ENCODE measurements at regions not wholly inside any gene's neighbourhood (a gene's known extent, or its start where the extent isn't known, plus 50 kb on each side); places are given as distances from the start of the nearest gene placed in this dataset.

- Histone ChIP-seq H3K27me3 (ENCODE audit: control insufficient read depth in 1 of 2, insufficient read depth in 2 of 2, low read length in 2 of 2) (no peaks in the 10 kb centered on the region), H3K4me3 (ENCODE audit: low read length) (no peak overlapping the region), H3K4me1 (ENCODE audit: insufficient read depth, low read length) (no peaks in the 10 kb centered on the region), H3K36me3 (ENCODE audit: insufficient read depth, low read length) (no peaks in the 10 kb centered on the region), H3K9me3 (ENCODE audit: control insufficient read depth in 1 of 2, insufficient read depth in 1 of 2, low read length in 2 of 2) (peaks cover 0 to 8% of the 10 kb centered on the region in 2 experiments), H3K27ac (ENCODE audit: low read depth in 1 of 2, low read length in 2 of 2) (no peak overlapping the region)
- TF ChIP-seq CTCF (IDR thresholded peaks at IDR 0.05), result no peak
- no peak for ATAC-seq (ENCODE audit: poor library complexity)
- intact Hi-C loops (cut with DNase I, micrococcal nuclease), result no loop called here
- Mint-ChIP-seq H3K9me3 (peaks cover 2% of the 10 kb centered on the region), H3K27me3 (no peaks in the 10 kb centered on the region), H3K4me1 (ENCODE audit: low read depth) (no peaks in the 10 kb centered on the region), H3K27ac (no peak overlapping the region), H3K4me3 (no peak overlapping the region), H3K36me3 (ENCODE audit: low read depth) (no peaks in the 10 kb centered on the region)
- no peak for DNase-seq
- CTCF ChIA-PET, result no interaction called here
- POLR2A ChIA-PET, result no interaction called here
Observed at GRCh38 chr2:129396980-129397599, 582.4 kb upstream of the RAB6C start.

- CTCF ChIA-PET, result no interaction called here
- Mint-ChIP-seq H3K4me1 (ENCODE audit: low read depth) (no peaks in the 10 kb centered on the region), H3K27ac (no peak overlapping the region), H3K9me3 (no peaks in the 10 kb centered on the region), H3K4me3 (no peak overlapping the region), H3K27me3 (no peaks in the 10 kb centered on the region), H3K36me3 (ENCODE audit: low read depth) (no peaks in the 10 kb centered on the region)
- Histone ChIP-seq H3K36me3 (ENCODE audit: insufficient read depth, low read length) (no peaks in the 10 kb centered on the region), H3K4me3 (ENCODE audit: low read length) (no peak overlapping the region), H3K27ac (ENCODE audit: low read depth in 1 of 2, low read length in 2 of 2) (no peak overlapping the region), H3K27me3 (ENCODE audit: control insufficient read depth in 1 of 2, insufficient read depth in 2 of 2, low read length in 2 of 2) (no peaks in the 10 kb centered on the region), H3K4me1 (ENCODE audit: insufficient read depth, low read length) (no peaks in the 10 kb centered on the region), H3K9me3 (ENCODE audit: control insufficient read depth in 1 of 2, insufficient read depth in 1 of 2, low read length in 2 of 2) (peaks cover 0 to 8% of the 10 kb centered on the region in 2 experiments)
- TF ChIP-seq CTCF (IDR thresholded peaks at IDR 0.05), result no peak
- ATAC-seq (ENCODE audit: poor library complexity), result no peak
- POLR2A ChIA-PET, result no interaction called here
- intact Hi-C loops (cut with DNase I, micrococcal nuclease), result no loop called here
- no peak for DNase-seq
Observed at GRCh38 chr2:129400826-129401225, 578.6 kb upstream of the RAB6C start.

- H3K27me3 ChIP-seq (ENCODE audit: control insufficient read depth in 1 of 2, insufficient read depth in 2 of 2, low read length in 2 of 2), result no peaks in the 10 kb centered on the region
- H3K4me1 ChIP-seq (ENCODE audit: insufficient read depth, low read length), result no peaks in the 10 kb centered on the region
- H3K9me3 Mint-ChIP-seq, result no peaks in the 10 kb centered on the region
- no peaks in the 10 kb centered on the region for H3K27me3 Mint-ChIP-seq
- H3K27ac Mint-ChIP-seq, result no peak overlapping the region
- H3K9me3 ChIP-seq (ENCODE audit: control insufficient read depth in 1 of 2, insufficient read depth in 1 of 2, low read length in 2 of 2), result peaks cover 0 to 8% of the 10 kb centered on the region in 2 experiments
- H3K4me3 Mint-ChIP-seq, result no peak overlapping the region
- no peaks in the 10 kb centered on the region for H3K4me1 Mint-ChIP-seq (ENCODE audit: low read depth)
- no peak overlapping the region for H3K27ac ChIP-seq (ENCODE audit: low read depth in 1 of 2, low read length in 2 of 2)
- CTCF ChIA-PET, result no interaction called here
- H3K4me3 ChIP-seq (ENCODE audit: low read length), result no peak overlapping the region
- intact Hi-C loops (cut with DNase I, micrococcal nuclease), result no loop called here
- no peaks in the 10 kb centered on the region for H3K36me3 ChIP-seq (ENCODE audit: insufficient read depth, low read length)
- POLR2A ChIA-PET, result no interaction called here
- no peaks in the 10 kb centered on the region for H3K36me3 Mint-ChIP-seq (ENCODE audit: low read depth)
- ATAC-seq (ENCODE audit: poor library complexity) (no peak), DNase-seq (no peak)
- TF ChIP-seq CTCF (IDR thresholded peaks at IDR 0.05), result no peak
Observed at GRCh38 chr2:129402076-129402475, 577.4 kb upstream of the RAB6C start.

Measured in CD4-positive, alpha-beta T cell (primary cell).